Epithelial cell of esophagus (primary cell): ENCODE measurements at regions not wholly inside any gene's neighbourhood (a gene's known extent, or its start where the extent isn't known, plus 50 kb on each side); places are given as distances from the start of the nearest gene placed in this dataset.
"Not testable (repeated sequence)": the region's sequence is repeated elsewhere in the genome, so short reads cannot be mapped to it uniquely, and the experiment has no call there.

Source experiments
- DNase-seq: peaks from one replicate; pipeline ENCODE4 v3.0.0; 2010; ENCODE audit warnings: low read depth
- H3K4me3 ChIP-seq: 2 replicates; pipeline ENCODE4 v1.5.1; 2011; ENCODE audit warnings: mild to moderate bottlenecking, low read length, control low read depth
- TF ChIP-seq, protein P1 (sequence below): IDR thresholded peaks from 2 replicates; pipeline ENCODE4 v1.5.1; 2011; ENCODE audit warnings: low read depth, mild to moderate bottlenecking, low read length, control low read depth, inconsistent platforms; ENCODE audit not compliant: insufficient read depth; ENCODE audit errors: missing control alignments

DNA sequence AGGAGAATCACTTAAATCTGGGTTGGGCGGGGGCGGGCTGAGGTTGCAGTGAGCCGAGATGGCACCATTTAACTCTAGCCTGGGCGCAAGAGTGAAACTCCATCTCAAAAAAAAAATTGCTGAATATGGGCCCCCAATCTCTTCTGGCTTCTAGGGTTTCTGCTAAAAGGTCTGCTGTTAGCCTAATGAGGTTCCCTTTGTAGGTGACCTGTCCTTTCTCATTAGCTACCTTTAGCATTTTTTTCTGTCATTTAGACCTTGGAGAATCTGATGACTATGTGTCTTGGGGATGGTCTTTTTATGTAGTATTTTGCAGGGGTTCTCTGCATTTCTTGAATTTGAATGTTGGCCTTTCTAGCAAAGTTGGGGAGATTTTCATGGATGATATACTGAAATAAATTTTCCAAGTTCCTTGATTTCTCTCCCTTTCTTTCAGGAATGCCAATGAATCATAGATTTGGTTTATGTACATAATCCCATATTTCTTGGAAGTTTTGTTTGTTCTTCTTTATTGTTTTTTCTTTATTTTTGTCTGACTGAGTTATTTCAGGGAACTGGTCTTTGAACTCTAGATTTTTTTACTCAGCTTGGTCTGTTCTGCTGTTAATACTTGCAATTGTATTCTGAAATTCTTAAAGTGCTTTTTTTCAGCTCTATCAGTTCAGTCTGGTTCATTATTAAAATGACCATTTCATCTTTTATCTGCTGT, 181.5 kb downstream of the TTC6 start:
- no peak overlapping the region for H3K4me3 ChIP-seq
- TF ChIP-seq, protein P1, sequence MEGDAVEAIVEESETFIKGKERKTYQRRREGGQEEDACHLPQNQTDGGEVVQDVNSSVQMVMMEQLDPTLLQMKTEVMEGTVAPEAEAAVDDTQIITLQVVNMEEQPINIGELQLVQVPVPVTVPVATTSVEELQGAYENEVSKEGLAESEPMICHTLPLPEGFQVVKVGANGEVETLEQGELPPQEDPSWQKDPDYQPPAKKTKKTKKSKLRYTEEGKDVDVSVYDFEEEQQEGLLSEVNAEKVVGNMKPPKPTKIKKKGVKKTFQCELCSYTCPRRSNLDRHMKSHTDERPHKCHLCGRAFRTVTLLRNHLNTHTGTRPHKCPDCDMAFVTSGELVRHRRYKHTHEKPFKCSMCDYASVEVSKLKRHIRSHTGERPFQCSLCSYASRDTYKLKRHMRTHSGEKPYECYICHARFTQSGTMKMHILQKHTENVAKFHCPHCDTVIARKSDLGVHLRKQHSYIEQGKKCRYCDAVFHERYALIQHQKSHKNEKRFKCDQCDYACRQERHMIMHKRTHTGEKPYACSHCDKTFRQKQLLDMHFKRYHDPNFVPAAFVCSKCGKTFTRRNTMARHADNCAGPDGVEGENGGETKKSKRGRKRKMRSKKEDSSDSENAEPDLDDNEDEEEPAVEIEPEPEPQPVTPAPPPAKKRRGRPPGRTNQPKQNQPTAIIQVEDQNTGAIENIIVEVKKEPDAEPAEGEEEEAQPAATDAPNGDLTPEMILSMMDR, result no peak
- DNase-seq, result no peak

DNA sequence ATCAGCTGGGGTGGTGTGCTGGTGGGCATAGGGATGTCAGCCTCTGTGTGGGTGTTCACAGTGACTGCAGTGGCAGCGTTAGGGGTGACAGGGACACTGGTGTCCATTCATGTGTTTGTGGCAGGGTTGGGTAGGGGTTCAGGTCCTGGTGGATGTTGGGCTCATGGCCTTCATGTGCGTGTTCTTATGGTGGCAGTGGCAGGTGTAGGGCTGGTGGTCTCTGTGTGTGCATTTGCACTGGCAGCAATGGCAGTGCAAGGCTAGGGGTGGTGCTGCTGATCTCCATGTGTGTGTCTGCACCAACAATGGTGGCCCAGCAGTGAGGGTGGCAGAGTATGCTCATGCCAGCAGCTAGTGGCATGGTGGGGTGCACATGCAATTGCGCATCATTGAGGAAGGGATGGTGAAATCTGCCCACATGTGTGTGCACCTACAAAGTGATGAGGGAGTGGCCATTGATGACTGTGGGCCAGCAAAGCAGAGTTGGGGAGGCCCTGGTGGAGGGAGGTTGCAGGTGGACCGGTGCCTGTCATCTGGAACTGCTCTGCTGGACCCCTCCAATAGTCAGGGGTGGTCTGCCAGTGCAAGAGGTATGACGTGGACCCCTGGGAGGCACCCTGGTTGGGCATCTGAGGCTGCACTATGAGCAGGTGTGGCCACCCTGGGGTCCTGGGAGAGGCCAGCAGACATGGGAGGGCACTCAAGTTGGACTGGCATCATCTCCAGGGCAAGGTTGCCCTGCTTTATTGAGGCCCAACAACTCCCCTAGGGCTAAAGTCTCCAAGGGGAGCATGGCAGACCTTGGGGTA, 182.9 kb downstream of the TTC6 start:
- DNase-seq, result no peak
- TF ChIP-seq, protein P1, result no peak
- no peak overlapping the region for H3K4me3 ChIP-seq

DNA sequence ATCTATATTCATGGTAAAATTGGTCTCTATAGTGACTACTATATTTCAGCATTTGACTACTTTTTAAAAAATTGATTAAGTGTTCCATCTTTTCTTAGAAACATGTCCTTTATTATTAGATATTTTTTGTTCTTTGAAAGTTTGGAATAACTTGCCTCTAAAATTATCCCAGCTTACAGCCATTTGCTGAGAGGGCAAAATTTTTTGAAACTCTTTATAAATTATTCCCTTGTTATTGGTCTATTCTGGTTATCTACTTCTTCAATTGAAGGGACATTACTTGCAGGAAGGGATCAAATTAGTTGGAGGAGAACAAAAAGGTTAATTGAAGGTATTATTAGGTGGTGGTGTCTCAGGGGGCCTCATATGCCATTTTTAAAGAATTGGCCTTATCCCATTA, 184.1 kb downstream of the TTC6 start:
- TF ChIP-seq, protein P1, result no peak
- DNase-seq, result no peak
- no peak overlapping the region for H3K4me3 ChIP-seq

DNA sequence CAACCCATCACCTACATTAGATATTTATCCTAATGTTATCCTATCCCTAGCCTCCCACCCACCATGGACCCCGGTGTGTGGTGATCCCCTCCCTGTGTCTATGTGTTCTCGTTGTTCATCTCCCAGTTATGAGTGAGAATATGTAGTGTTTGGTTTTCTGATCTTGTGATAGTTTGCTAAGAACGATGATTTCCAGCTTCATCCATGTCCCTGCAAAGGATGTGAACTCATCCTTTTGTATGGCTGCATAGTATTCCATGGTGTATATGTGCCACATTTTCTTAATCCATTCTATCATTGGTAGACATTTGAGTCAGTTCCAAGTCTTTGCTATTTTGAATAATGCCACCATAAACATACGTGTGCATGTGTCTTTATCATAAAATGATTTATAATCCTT, 185.3 kb downstream of the TTC6 start:
- DNase-seq, result not testable (repeated sequence)

DNA sequence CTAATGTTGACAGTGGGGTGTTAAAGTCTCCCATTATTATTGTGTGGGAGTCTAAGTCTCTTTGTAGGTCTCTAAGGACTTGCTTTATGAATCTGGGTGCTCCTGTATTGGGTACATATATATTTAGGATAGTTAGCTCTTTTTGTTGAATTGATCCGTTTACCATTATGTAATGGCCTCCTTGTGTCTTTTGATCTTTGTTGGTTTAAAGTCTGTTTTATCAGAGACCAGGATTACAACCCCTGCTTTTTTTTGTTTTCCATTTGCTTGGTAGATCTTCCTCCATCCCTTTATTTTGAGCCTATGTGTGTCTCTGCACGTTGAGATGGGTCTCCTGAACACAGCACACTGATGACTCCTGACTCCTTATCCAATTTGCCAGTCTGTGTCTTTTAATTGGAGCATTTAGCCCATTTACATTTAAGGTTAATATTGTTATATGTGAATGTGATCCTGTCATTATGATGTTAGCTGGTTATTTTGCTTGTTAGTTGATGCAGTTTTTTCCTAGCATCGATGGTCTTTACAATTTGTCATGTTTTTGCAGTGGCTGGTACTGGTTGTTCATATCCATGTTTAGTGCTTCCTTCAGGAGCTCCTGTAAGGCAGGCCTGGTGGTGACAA, 188.9 kb downstream of the TTC6 start:
- DNase-seq, H3K4me3 ChIP-seq: not testable (repeated sequence)

More for the DNA sequence above, 185.3 kb downstream of the TTC6 start:
- H3K4me3 ChIP-seq, result not testable (repeated sequence)

DNA sequence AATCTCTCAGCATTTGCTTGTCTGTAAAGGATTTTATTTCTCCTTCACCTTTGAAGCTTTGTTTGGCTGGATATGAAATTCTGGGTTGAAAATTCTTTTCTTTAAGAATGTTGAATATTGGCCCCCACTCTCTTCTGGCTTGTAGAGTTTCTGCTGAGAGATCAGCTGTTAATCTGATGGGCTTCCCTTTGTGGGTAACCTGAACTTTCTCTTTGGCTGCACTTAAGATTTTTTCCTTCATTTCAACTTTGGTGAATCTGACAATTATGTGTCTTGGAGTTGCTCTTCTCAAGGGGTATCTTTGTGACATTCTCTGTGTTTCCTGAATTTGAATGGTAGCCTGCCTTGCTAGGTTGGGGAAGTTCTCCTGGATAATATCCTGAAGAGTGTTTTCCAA, 189.4 kb downstream of the TTC6 start:
- H3K4me3 ChIP-seq, DNase-seq: not testable (repeated sequence)

DNA sequence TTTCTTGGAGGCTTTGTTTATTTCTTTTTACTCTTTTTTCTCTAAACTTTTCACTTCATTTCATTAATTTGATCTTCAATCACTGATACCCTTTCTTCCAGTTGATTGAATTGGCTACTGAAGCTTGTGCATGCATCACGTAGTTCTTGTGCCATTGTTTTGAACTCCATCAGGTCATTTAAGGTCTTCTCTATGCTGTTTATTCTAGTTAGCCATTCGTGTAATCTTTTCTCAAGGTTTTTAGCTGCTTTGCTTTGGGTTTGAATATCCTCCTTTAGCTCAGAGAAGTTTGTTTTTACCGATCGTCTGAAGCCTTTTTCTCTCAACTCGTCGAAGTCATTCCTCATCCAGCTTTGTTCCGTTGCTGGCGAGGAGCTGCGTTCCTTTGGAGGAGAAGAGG, 189.9 kb downstream of the TTC6 start:
- DNase-seq, result not testable (repeated sequence)

DNA sequence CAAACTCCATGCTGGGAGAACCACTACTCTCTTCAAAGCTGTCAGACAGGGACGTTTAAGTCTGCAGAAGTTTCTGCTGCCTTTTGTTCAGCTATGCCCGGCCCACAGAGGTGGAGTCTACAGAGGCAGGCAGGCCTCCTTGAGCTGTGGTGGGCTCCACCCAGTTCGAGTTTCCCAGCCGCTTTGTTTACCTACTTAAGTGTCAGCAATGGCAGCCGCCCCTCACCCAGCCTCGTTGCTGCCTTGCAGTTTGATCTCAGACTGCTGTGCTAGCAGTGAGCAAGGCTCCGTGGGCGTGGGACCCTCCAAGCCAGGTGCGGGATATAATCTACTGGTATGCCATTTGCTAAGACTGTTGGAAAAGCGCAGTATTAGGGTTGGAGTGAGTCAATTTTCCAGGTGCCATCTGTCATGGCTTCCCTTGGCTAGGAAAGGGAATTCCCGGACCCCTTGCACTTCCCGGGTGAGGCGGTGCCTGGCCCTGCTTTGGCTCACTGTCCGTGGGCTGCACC, 190.7 kb downstream of the TTC6 start:
- DNase-seq, H3K4me3 ChIP-seq: not testable (repeated sequence)

More for the DNA sequence above, 189.9 kb downstream of the TTC6 start:
- H3K4me3 ChIP-seq, result not testable (repeated sequence)

DNA sequence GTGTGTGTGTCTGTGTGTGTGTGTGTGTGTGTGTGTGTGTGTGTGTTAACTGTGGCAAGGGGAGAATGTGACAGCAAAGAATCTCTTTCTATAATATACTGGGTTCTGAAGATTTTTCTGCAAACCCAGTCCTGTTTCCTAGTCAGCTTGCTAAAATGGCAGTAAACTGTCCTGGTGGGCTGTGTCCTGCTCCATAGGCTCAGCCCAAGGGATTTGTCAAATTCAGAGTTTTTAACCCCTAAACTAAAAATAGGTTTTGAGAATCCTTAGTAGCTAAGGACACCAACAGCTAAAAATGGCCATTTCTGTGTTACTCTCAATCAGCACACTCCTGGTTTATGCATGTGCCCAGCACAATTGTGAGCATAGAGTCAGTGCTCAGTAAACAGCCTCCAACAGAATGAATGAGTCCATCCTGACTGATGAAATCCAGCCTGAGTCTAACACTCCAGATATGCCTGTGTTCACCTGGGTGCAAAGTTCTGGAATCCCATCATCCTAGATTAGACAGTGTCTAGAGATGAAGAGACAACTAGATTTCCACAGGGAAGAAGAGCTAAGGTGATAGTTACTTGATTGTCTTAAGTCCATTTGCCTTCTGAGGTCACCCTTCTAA, 192.6 kb downstream of the TTC6 start:
- DNase-seq, result no peak
- no peak overlapping the region for H3K4me3 ChIP-seq
- TF ChIP-seq, protein P1, result no peak
